Hematopoietic multipotent progenitor cell treated with erythropoietin and hydrocortisone succinate and interleukin-3 and kit ligand, for 17 days (in vitro differentiated cells): ENCODE measurements at regions not wholly inside any gene's neighbourhood (a gene's known extent, or its start where the extent isn't known, plus 50 kb on each side); places are given as distances from the start of the nearest gene placed in this dataset.

Experiments used
- DNase-seq: peaks from one replicate; pipeline ENCODE4 v3.0.0-alpha.2; 2015; ENCODE audit warnings: low spot score

- no peak for DNase-seq
Observed at GRCh38 chr13:58048670-58049069, 417.1 kb downstream of the PCDH17 start.

GRCh38 chr13:58051396-58051795 lies 419.9 kb downstream of the PCDH17 start:
- no peak for DNase-seq

DNA sequence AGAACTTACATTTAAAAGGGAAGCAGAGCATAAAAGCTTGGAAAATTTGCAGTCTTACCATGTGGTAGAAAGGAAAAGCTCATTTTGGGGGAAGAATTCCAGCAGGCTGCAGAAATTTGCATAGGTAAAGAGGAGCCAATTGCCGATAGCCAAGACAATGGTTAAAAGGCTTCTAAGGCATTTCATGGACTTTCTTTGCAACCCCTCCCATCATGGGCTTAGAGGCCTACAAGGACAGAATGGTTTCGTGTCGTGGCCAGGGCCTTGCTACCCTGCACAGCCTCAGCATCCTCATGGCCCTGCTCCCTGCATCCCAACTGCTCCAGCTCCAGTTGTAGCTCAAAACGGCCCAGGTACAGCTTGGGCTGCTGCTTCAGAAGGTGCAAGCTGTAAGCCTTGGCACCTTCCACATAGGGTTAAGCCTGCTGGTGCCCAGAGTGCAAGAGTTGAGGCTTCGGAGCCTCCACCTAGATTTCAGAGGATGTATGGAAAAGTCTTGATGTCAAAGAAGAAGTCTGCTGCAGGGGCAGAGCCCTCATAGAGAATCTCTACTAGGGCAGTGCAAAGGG lies 420.3 kb downstream of the PCDH17 start:
- no peak for DNase-seq

- no peak for DNase-seq
Observed at GRCh38 chr13:58056426-58056825, 424.9 kb downstream of the PCDH17 start.

DNA sequence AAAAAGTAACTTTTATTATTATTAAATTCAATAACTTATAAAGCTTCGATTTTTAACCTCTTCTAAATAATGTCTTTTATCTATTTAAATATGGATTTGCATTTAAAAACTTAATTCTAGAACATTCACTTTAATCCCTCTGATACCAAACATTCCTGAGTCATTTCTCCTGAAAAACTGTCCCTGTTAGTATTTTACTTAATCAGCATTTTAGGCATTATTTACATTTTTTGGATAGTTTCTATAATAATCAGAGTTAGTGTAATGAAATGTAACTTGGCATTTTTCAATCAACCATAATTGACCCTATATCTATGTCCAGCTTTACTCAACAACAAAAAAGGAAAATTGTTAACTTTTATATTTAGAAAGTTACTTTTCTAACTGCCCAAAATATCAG lies 428.1 kb downstream of the PCDH17 start:
- no peak for DNase-seq

- DNase-seq, result no peak
Observed at GRCh38 chr13:58080806-58081205, 449.3 kb downstream of the PCDH17 start.

DNA sequence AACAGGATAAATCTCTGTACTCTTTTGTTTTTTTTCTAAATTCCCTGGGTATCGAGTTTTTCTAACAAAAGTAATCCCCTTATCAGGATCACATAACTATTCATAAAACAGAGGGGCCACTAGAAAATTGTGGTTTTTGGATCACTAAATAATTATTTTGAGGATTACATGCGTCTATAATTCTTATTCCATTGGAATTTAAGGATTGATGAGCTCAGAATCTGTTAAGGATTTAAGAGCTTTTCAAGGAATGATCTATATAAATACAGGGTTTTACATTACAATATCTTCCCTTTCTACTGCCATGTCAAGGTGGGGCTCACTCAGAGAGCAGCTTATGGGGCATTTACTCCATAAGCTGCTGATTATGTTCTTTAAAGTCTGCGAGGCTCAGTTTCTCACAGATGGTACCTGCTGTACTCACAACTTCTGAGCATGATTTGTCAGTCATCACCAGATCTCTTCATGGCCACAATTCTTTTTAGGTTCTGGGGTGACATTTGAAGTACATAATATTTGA lies 449.8 kb downstream of the PCDH17 start:
- no peak for DNase-seq

- no peak for DNase-seq
Observed at GRCh38 chr13:58083064-58083463, 451.5 kb downstream of the PCDH17 start.

DNA sequence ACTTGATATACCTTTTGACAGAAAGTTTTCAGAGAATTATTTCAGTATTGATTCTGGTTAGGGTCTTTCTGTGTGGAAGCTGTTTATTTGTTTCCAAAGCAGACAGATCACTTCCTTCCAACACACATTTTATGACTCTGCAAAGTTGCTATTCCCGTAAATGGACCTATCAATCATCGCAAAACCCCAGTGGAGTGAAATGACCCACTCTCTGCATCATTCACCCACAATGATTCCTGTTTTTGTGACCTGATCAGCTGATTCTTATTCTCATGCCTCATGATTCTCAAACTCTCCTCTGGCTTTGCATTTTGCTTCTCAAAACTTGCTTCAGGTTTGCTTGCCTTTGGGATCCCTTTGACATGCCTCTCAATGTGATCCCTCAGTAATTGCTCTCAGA lies 453.7 kb downstream of the PCDH17 start:
- DNase-seq, result no peak

GRCh38 chr13:58085819-58086218 lies 454.3 kb downstream of the PCDH17 start:
- no peak for DNase-seq

- DNase-seq, result no peak
Observed at GRCh38 chr13:58087566-58087965, 456.0 kb downstream of the PCDH17 start.

DNA sequence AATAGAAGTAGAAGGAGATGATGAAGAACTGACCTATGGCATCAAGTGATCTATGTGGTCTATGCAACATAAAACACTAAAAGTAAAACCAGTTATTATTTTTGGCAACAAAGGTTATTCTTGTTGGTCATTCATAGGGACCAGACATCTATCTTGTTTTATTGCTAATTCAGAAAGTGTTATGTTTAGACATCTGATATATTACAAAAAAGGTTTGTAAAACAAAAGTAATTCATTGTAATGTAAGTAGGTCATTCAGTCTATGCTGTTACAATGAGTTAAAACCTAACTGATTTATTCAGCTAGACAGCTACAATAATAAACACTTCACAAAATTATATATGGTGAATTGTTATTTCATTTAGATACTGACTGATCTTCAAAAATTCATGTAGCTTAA lies 461.9 kb downstream of the PCDH17 start:
- DNase-seq, result no peak

GRCh38 chr13:58097831-58098230 lies 466.3 kb downstream of the PCDH17 start:
- no peak for DNase-seq

- no peak for DNase-seq
Observed at GRCh38 chr13:58119351-58119750, 487.8 kb downstream of the PCDH17 start.

- DNase-seq, result no peak
Observed at GRCh38 chr13:58119804-58120203, 488.3 kb downstream of the PCDH17 start.

DNA sequence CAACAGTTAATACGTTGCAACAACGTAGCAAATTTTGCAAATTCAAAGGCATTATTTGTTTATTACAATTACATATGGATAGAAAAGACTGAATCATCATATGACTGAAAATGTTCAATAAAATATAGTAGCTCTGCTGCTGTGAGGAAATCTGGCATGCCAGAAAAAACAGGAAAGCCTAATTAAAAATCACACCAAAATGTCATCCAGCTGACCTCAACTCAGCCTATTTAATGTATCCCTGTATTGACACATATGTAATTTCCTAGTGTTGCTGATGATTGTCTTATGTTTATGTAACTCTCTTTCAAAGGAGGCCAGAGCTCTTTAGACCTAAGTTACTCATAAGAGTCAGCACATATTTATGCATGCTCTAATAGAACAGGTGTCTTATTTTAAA lies 495.0 kb downstream of the PCDH17 start:
- DNase-seq, result no peak

- no peak for DNase-seq
Observed at GRCh38 chr13:58134012-58134411, 502.5 kb downstream of the PCDH17 start.

DNA sequence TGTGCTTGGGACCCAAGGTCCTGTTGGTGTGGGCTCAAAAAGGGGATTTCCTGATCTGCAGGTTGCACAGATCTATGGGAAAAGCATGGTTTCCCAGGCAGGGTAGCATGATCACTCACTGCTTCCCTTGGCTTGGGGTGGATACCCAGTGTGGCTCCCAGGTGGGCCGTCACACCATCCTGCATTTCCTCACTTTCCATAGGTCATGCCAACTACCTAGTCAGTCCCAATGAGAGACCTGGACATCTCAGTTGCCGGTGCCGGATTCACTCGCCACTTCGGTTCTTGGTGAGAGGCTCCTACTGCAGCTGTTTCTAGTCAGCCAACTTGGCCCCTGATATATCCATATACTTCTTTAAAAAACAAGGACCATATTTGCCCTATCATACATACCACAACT lies 503.0 kb downstream of the PCDH17 start:
- DNase-seq, result no peak

- no peak for DNase-seq
Observed at GRCh38 chr13:58142952-58143351, 511.4 kb downstream of the PCDH17 start.

DNA sequence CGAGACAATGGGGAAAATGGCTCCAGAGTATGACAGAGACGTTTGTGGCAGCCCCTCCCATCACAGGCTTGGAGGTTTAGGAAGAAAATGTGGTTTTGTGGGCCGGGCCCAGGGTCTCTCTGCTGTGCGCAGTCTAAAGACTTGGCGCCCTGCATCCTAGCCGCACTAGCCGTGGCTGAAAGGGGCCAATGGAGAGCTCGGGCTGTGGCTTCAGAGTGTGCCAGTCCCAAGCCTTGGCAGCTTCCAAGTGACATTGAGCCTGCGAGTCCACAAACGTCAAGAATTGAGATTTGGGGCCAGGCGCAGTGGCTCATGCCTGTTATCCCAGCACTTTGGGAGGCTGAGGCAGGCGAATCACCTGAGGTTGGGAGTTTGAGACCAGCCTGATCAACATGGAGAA lies 513.1 kb downstream of the PCDH17 start:
- no peak for DNase-seq

DNA sequence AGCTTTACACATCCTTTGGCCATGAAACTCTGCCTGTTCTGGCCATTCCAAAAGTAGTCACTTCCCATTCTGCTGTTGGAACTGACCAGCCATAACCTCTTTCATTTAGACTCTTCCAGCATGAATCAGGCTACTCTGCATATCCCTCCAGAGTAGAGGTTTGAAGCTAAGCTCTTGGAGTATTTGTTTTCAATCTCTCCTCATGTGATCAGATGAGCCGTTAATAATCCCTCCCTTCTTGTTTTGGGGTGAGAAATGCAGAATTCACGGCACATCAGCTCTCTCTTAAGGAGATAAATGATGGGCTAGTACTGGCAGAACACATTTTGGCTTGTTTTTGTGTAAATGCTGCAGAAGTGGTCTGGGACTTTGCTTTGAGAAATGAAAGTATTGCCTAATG lies 519.9 kb downstream of the PCDH17 start:
- DNase-seq, result no peak

DNA sequence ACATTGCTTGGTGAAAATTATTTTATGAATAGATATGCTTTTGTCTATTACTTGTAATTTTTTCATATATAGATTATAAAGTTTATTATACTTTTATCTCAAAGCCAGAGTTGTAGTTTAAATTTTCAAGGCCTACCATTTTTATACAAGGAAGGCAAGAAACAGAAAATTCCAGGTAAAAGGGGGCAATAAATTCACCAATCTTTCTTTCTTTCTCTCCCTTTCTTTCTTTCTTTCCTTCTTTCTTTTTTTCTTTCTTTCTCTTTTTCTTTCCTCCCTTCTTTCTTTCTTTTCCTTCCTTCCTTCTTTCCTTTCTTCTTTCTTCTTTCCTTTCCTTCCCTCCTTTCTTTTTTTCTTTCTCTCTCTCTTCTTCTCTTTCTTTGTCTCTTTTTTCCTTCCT lies 529.4 kb downstream of the PCDH17 start:
- DNase-seq, result no peak

- no peak for DNase-seq
Observed at GRCh38 chr13:58165617-58166016, 534.1 kb downstream of the PCDH17 start.

GRCh38 chr13:58181111-58181510 lies 549.6 kb downstream of the PCDH17 start:
- no peak for DNase-seq

DNA sequence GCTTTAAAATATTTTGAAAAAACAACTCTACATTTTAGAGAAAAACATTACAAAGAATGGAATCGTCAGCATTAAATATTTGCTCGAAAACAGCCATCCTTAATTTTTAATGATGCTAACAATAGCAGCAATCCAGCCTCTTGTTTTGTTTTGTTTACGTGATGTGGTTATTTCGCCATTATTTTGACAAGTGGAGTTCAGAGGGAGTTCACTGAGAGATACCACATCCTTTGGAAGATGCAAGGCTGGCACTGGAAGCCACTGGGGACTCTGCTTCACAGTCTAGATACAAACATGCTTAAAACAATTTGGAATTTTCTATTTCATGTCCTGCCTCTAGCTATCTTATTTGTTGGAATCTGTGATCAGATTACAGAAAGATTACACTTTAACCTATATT lies 556.3 kb downstream of the PCDH17 start:
- no peak for DNase-seq
